Glutamatergic neuron (in vitro differentiated cells): ENCODE measurements at regions not wholly inside any gene's neighbourhood (a gene's known extent, or its start where the extent isn't known, plus 50 kb on each side); places are given as distances from the start of the nearest gene placed in this dataset.
"Not testable (repeated sequence)": the region's sequence is repeated elsewhere in the genome, so short reads cannot be mapped to it uniquely, and the experiment has no call there.

Experiments
- DNase-seq: peaks from one replicate; pipeline ENCODE4 v3.0.0; 2022
- H3K27ac Mint-ChIP-seq: one replicate; pipeline ENCODE4 v1.8.0; 2020; ENCODE audit warnings: mild to moderate bottlenecking, mixed read lengths, inconsistent platforms; ENCODE audit not compliant: unreplicated experiment
- H3K27me3 Mint-ChIP-seq: one replicate; pipeline ENCODE4 v1.8.0; 2020; ENCODE audit warnings: mild to moderate bottlenecking, moderate library complexity, mixed read lengths, inconsistent platforms; ENCODE audit not compliant: unreplicated experiment
- H3K36me3 Mint-ChIP-seq: one replicate; pipeline ENCODE4 v1.8.0; 2020; ENCODE audit warnings: mild to moderate bottlenecking, mixed read lengths, inconsistent platforms; ENCODE audit not compliant: unreplicated experiment
- H3K4me1 Mint-ChIP-seq: one replicate; pipeline ENCODE4 v1.8.0; 2020; ENCODE audit warnings: mild to moderate bottlenecking, low read depth, mixed read lengths, inconsistent platforms; ENCODE audit not compliant: unreplicated experiment
- H3K4me3 Mint-ChIP-seq: one replicate; pipeline ENCODE4 v1.8.0; 2020; ENCODE audit warnings: mild to moderate bottlenecking, mixed read lengths, inconsistent platforms; ENCODE audit not compliant: unreplicated experiment
- H3K9me3 Mint-ChIP-seq: one replicate; pipeline ENCODE4 v1.8.0; 2020; ENCODE audit warnings: mild to moderate bottlenecking, moderate library complexity, mixed read lengths, inconsistent platforms; ENCODE audit not compliant: unreplicated experiment
- CTCF ChIP-seq: fragments of 200-600 bp; sonication (generic); IDR thresholded peaks from one replicate; pipeline ENCODE4 v1.5.0; 2021; ENCODE audit not compliant: partially characterized antibody, unreplicated experiment

- not testable (repeated sequence) for DNase-seq, H3K27ac Mint-ChIP-seq, H3K27me3 Mint-ChIP-seq, H3K36me3 Mint-ChIP-seq, H3K4me1 Mint-ChIP-seq, H3K4me3 Mint-ChIP-seq
- peaks cover 23% of the 10 kb centered on the region for H3K9me3 Mint-ChIP-seq
Measured at GRCh38 chr2:91422102-91422501, 2730.6 kb downstream of the RPIA start.

GRCh38 chr2:91427148-91427547, 2735.7 kb downstream of the RPIA start:
- not testable (repeated sequence) for H3K4me1 Mint-ChIP-seq, H3K4me3 Mint-ChIP-seq, DNase-seq, H3K27ac Mint-ChIP-seq, H3K36me3 Mint-ChIP-seq, H3K27me3 Mint-ChIP-seq
- H3K9me3 Mint-ChIP-seq: peaks cover 11% of the 10 kb centered on the region

GRCh38 chr2:91441932-91442245, 2750.4 kb downstream of the RPIA start:
- H3K27ac Mint-ChIP-seq, H3K4me1 Mint-ChIP-seq, H3K9me3 Mint-ChIP-seq, DNase-seq, H3K36me3 Mint-ChIP-seq, H3K27me3 Mint-ChIP-seq: not testable (repeated sequence)
- H3K4me3 Mint-ChIP-seq: peak overlapping the region; percentile 46

- no peak overlapping the region for H3K27ac Mint-ChIP-seq
- DNase-seq: peak; percentile 21
- no peak for TF ChIP-seq CTCF
- peaks cover 7% of the 10 kb centered on the region for H3K36me3 Mint-ChIP-seq
- no peaks in the 10 kb centered on the region for H3K4me1 Mint-ChIP-seq
- peak overlapping the region; percentile 46 for H3K4me3 Mint-ChIP-seq
- H3K27me3 Mint-ChIP-seq: peaks cover 10% of the 10 kb centered on the region
- peaks cover 10% of the 10 kb centered on the region for H3K9me3 Mint-ChIP-seq
Measured at GRCh38 chr2:91442246-91442905, 2750.9 kb downstream of the RPIA start.

GRCh38 chr2:91442906-91443729, 2751.6 kb downstream of the RPIA start:
- not testable (repeated sequence) for H3K9me3 Mint-ChIP-seq, H3K4me3 Mint-ChIP-seq, H3K4me1 Mint-ChIP-seq, H3K36me3 Mint-ChIP-seq, H3K27ac Mint-ChIP-seq, H3K27me3 Mint-ChIP-seq
- peak; percentile 33 for DNase-seq

- not testable (repeated sequence) for H3K27me3 Mint-ChIP-seq, H3K36me3 Mint-ChIP-seq, H3K4me3 Mint-ChIP-seq, H3K27ac Mint-ChIP-seq, H3K4me1 Mint-ChIP-seq, H3K9me3 Mint-ChIP-seq
- peak; percentile 17 for DNase-seq
Measured at GRCh38 chr2:91443730-91444115, 2752.2 kb downstream of the RPIA start.

- not testable (repeated sequence) for H3K27me3 Mint-ChIP-seq, H3K27ac Mint-ChIP-seq, DNase-seq, H3K4me3 Mint-ChIP-seq, H3K4me1 Mint-ChIP-seq, H3K36me3 Mint-ChIP-seq, H3K9me3 Mint-ChIP-seq
Measured at GRCh38 chr2:91445705-91446104, 2754.2 kb downstream of the RPIA start.

GRCh38 chr2:91446489-91446888, 2755.0 kb downstream of the RPIA start:
- H3K4me3 Mint-ChIP-seq, DNase-seq, H3K4me1 Mint-ChIP-seq, H3K36me3 Mint-ChIP-seq, H3K27ac Mint-ChIP-seq: not testable (repeated sequence)
- H3K9me3 Mint-ChIP-seq: peaks cover 11% of the 10 kb centered on the region
- peaks cover 11% of the 10 kb centered on the region for H3K27me3 Mint-ChIP-seq

- Mint-ChIP-seq H3K9me3 (peaks cover 11% of the 10 kb centered on the region), H3K27me3 (peaks cover 11% of the 10 kb centered on the region)
- H3K4me3 Mint-ChIP-seq, H3K36me3 Mint-ChIP-seq, H3K4me1 Mint-ChIP-seq, H3K27ac Mint-ChIP-seq, DNase-seq: not testable (repeated sequence)
Measured at GRCh38 chr2:91446915-91447314, 2755.4 kb downstream of the RPIA start.

- not testable (repeated sequence) for H3K36me3 Mint-ChIP-seq, H3K4me3 Mint-ChIP-seq, H3K27ac Mint-ChIP-seq, H3K9me3 Mint-ChIP-seq, H3K4me1 Mint-ChIP-seq
- peaks cover 14% of the 10 kb centered on the region for H3K27me3 Mint-ChIP-seq
- DNase-seq: peak; percentile 6
Measured at GRCh38 chr2:91447508-91447907, 2756.0 kb downstream of the RPIA start.

- H3K4me1 Mint-ChIP-seq, H3K27ac Mint-ChIP-seq, DNase-seq, H3K36me3 Mint-ChIP-seq, H3K9me3 Mint-ChIP-seq, H3K27me3 Mint-ChIP-seq, H3K4me3 Mint-ChIP-seq: not testable (repeated sequence)
Measured at GRCh38 chr2:91462292-91462691, 2770.8 kb downstream of the RPIA start.
